HG03571 (cell line): ENCODE measurements at regions not wholly inside any gene's neighbourhood (a gene's known extent, or its start where the extent isn't known, plus 50 kb on each side); places are given as distances from the start of the nearest gene placed in this dataset.

ENCODE experiments used
- ATAC-seq: cut with Tn5 transposase; IDR thresholded peaks from one replicate; pipeline ENCODE4 v1.9.1; 2021; ENCODE audit not compliant: unreplicated experiment

- no peak for ATAC-seq
These were observed 166.4 kb upstream of the ADGRL2 start for GRCh38 chr1:81634294-81634693.

GRCh38 chr1:81619156-81619555, 181.6 kb upstream of the ADGRL2 start:
- no peak for ATAC-seq

GRCh38 chr1:81618376-81618775, 182.4 kb upstream of the ADGRL2 start:
- ATAC-seq, result no peak

GRCh38 chr1:81617308-81617967, 183.3 kb upstream of the ADGRL2 start:
- no peak for ATAC-seq

GRCh38 chr1:81613803-81614202, 186.9 kb upstream of the ADGRL2 start:
- ATAC-seq, result no peak

GRCh38 chr1:81607924-81608323, 192.8 kb upstream of the ADGRL2 start:
- no peak for ATAC-seq

GRCh38 chr1:81607086-81607485, 193.6 kb upstream of the ADGRL2 start:
- peak; percentile 45 for ATAC-seq

- ATAC-seq, result no peak
These were observed 194.1 kb upstream of the ADGRL2 start for GRCh38 chr1:81606656-81607055.

GRCh38 chr1:81605023-81605422, 195.7 kb upstream of the ADGRL2 start:
- no peak for ATAC-seq

GRCh38 chr1:81600878-81601622, 199.7 kb upstream of the ADGRL2 start:
- no peak for ATAC-seq

GRCh38 chr1:81600363-81600762, 200.4 kb upstream of the ADGRL2 start:
- no peak for ATAC-seq

- peak; percentile 63 for ATAC-seq
These were observed 202.1 kb upstream of the ADGRL2 start for GRCh38 chr1:81598623-81599022.

GRCh38 chr1:81597720-81598426, 202.9 kb upstream of the ADGRL2 start:
- no peak for ATAC-seq

GRCh38 chr1:81596341-81596740, 204.4 kb upstream of the ADGRL2 start:
- ATAC-seq, result no peak

GRCh38 chr1:81594206-81594605, 206.5 kb upstream of the ADGRL2 start:
- ATAC-seq, result no peak

GRCh38 chr1:81592233-81592632, 208.5 kb upstream of the ADGRL2 start:
- no peak for ATAC-seq

GRCh38 chr1:81590171-81590570, 210.6 kb upstream of the ADGRL2 start:
- no peak for ATAC-seq

- no peak for ATAC-seq
These were observed 212.6 kb upstream of the ADGRL2 start for GRCh38 chr1:81588149-81588548.

- ATAC-seq, result no peak
These were observed 213.3 kb upstream of the ADGRL2 start for GRCh38 chr1:81587426-81587825.

GRCh38 chr1:81585371-81585770, 215.4 kb upstream of the ADGRL2 start:
- no peak for ATAC-seq

GRCh38 chr1:81584398-81584797, 216.3 kb upstream of the ADGRL2 start:
- ATAC-seq, result no peak

GRCh38 chr1:81583878-81584277, 216.9 kb upstream of the ADGRL2 start:
- ATAC-seq, result no peak
